ENCODE measurements at regions not wholly inside any gene's neighbourhood (a gene's known extent, or its start where the extent isn't known, plus 50 kb on each side); places are given as distances from the start of the nearest gene placed in this dataset.

DNA sequence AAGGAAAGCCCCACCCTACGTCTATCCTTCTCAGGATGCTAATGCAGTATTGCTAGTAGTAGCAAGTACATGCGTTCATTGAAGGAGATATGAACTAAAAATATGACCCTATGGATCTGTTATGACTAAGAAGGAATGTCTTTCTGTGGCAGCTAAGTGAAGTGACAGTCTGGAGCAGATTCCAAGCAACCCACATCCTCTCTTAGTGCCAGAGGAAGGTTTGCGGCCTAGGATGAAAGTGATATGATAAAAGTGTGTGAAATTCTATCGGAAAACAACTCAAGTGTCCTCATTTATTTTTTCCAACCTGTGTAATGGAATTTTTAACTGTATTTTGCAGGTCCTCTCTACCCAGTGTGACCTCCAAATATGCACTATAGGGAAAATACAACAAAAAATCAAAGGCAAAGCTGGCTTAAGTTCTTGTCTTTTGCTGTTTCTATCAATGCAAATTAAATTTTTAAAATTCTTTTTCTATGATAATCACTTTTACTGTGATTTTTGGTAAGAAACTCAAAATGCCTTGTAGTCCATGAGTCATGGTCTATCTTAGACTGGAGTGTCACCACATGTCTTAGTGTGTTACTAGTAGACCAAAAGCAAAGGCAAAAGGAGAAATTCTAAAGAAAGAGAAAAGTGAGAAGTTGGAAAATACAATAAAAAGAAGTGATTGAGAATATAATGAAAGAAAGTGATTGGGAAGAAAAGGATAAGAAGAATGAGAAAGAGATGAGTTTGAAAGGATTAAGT lies 161.2 kb upstream of the TMCO5A start:
- H3K4ac ChIP-seq (ENCODE audit: low read depth, low read length) = no peak overlapping the region
- no peak overlapping the region for H4K5ac ChIP-seq (ENCODE audit: insufficient read length, low read depth, low read length)
- no peaks in the 10 kb centered on the region for H3K23me2 ChIP-seq (ENCODE audit: insufficient read length, low read depth, low read length, poor library complexity, severe bottlenecking)
- no peak overlapping the region for H3K56ac ChIP-seq (ENCODE audit: insufficient read length, low read depth, low read length)
- H4K20me1 ChIP-seq (ENCODE audit: control insufficient read depth, insufficient read depth, insufficient read length) = no peaks in the 10 kb centered on the region
- no peak overlapping the region for H2BK120ac ChIP-seq (ENCODE audit: low read depth, low read length, poor library complexity, severe bottlenecking)
- no peaks in the 10 kb centered on the region for H3K79me2 ChIP-seq (ENCODE audit: insufficient read depth, low read length)
- H3K18ac ChIP-seq (ENCODE audit: insufficient read length, low read depth, low read length) = no peak overlapping the region
- H3K4me2 ChIP-seq (ENCODE audit: insufficient read depth, insufficient read length, low read length) = no peak overlapping the region
- H3K9ac ChIP-seq (ENCODE audit: extremely low read depth, insufficient read length, low read length) = no peak overlapping the region
- TF ChIP-seq, protein P1, sequence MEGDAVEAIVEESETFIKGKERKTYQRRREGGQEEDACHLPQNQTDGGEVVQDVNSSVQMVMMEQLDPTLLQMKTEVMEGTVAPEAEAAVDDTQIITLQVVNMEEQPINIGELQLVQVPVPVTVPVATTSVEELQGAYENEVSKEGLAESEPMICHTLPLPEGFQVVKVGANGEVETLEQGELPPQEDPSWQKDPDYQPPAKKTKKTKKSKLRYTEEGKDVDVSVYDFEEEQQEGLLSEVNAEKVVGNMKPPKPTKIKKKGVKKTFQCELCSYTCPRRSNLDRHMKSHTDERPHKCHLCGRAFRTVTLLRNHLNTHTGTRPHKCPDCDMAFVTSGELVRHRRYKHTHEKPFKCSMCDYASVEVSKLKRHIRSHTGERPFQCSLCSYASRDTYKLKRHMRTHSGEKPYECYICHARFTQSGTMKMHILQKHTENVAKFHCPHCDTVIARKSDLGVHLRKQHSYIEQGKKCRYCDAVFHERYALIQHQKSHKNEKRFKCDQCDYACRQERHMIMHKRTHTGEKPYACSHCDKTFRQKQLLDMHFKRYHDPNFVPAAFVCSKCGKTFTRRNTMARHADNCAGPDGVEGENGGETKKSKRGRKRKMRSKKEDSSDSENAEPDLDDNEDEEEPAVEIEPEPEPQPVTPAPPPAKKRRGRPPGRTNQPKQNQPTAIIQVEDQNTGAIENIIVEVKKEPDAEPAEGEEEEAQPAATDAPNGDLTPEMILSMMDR (conservative IDR thresholded peaks at IDR 0.05) = no peak
- Mint-ChIP-seq H3K27ac (no peak overlapping the region), H3K36me3 (ENCODE audit: insufficient read depth in 1 of 3, low read depth in 3 of 3) (no peaks in the 10 kb centered on the region; a peak in 1 of 7 replicates), H3K4me1 (no peaks in the 10 kb centered on the region), H3K4me3 (no peak overlapping the region), H3K9me3 (no peaks in the 10 kb centered on the region), H3K27me3 (ENCODE audit: low read depth) (no peaks in the 10 kb centered on the region)
- H2AK5ac ChIP-seq (ENCODE audit: insufficient read length, low read length) = no peak overlapping the region
- H3T11ph ChIP-seq (ENCODE audit: low read length) = no peak overlapping the region
- H4K8ac ChIP-seq (replicated peaks; ENCODE audit: insufficient read length, low read depth, low read length) = no peak overlapping the region
- no peaks in the 10 kb centered on the region for H3K79me1 ChIP-seq (ENCODE audit: insufficient read depth, low read depth, low read length, poor library complexity, severe bottlenecking)
- no peaks in the 10 kb centered on the region for H3K4me1 ChIP-seq (ENCODE audit: insufficient read depth, low read length)
- no peak overlapping the region for H2BK5ac ChIP-seq (ENCODE audit: insufficient read length, low read length)
- WGBS (ENCODE audit: extremely low coverage, insufficient read length, low lambda C conversion rate) = no CpG with 5 or more reads among the region's 4 CpGs
- no peak overlapping the region for H2AFZ ChIP-seq (ENCODE audit: low read length)
- no peak overlapping the region for H3K23ac ChIP-seq (ENCODE audit: insufficient read length, low read depth, low read length)
- H4K91ac ChIP-seq (ENCODE audit: insufficient read length, low read depth, low read length) = no peak overlapping the region
- H2BK20ac ChIP-seq (ENCODE audit: low read depth, low read length, poor library complexity, severe bottlenecking) = no peak overlapping the region
- no peak for DNase-seq
- no peaks in the 10 kb centered on the region for H3K9me3 ChIP-seq (ENCODE audit: control insufficient read depth, low read depth, low read length)
- no peak overlapping the region for H2BK15ac ChIP-seq (ENCODE audit: low read depth, low read length)
- H3K27ac ChIP-seq (ENCODE audit: insufficient read length, low read depth, low read length) = no peak overlapping the region
- H2BK12ac ChIP-seq (ENCODE audit: insufficient read length, low read depth, low read length) = no peak overlapping the region
- H3K14ac ChIP-seq (ENCODE audit: insufficient read depth, low read length) = no peak overlapping the region
- H3K27me3 ChIP-seq (ENCODE audit: insufficient read depth, low read length) = no peaks in the 10 kb centered on the region
